Neuron (in vitro differentiated cells): ENCODE measurements at regions not wholly inside any gene's neighbourhood (a gene's known extent, or its start where the extent isn't known, plus 50 kb on each side); places are given as distances from the start of the nearest gene placed in this dataset.

Experiments used
- H2AFZ ChIP-seq: one replicate; pipeline ENCODE4 v1.6.1; 2013; ENCODE audit warnings: low read depth, mild to moderate bottlenecking, inconsistent platforms, low read length, moderate library complexity
- H3K27me3 ChIP-seq: one replicate; pipeline ENCODE4 v1.6.1; 2013; ENCODE audit warnings: low read length; ENCODE audit not compliant: insufficient read depth
- H3K36me3 ChIP-seq: one replicate; pipeline ENCODE4 v1.6.1; 2013; ENCODE audit warnings: low read length; ENCODE audit not compliant: insufficient read depth
- H3K4me1 ChIP-seq: one replicate; pipeline ENCODE4 v1.6.1; 2013; ENCODE audit warnings: low read length; ENCODE audit not compliant: insufficient read depth
- H3K4me3 ChIP-seq: 2 replicates; pipeline ENCODE4 v1.5.1; 2013; ENCODE audit warnings: mild to moderate bottlenecking, low read length, moderate library complexity
- H3K9me3 ChIP-seq: one replicate; pipeline ENCODE4 v1.6.1; 2013; ENCODE audit warnings: low read length

DNA sequence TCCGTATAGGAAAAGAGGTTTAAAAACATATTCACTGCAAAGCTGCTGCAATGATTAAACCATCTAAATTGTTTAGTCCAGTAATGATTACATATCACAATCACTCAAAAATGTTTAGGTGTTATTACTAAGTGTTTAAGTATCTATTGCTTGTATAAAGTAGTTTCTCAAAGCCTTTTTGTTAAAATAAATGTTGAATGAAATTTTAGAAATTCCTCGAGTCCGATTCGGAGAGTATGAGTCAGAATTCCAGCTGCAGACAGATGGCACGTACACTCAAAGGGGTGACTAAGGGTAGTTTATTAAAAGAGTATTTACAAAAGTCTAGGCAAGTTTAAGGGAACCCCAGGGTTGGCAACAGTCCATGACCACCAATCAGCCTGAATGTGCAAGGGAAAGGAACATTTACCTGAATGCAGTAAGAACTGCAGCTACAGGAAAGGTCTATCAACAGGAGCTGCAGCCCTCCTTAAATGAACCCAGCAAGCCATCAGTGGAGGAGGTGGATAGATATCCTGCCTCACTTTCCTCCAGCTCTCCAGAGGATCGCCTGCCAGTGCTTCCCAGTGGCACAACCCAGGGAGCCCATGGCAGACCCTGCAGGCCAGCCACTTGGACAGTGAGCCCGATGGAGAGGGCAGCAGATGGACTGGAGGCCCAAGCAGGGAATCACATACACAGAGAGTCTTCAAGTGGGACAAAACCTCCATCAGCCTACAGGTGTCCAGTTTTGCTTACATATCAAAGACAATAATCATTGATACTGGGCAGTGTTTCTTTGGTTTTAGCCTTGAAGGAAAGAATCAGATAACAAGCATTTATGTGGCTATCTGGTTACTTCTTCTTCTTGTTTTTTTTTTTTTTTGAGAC lies 92.1 kb upstream of the SLC44A3 start:
- Histone ChIP-seq H3K9me3 (no peaks in the 10 kb centered on the region), H3K4me3 (no peak overlapping the region), H2AFZ (no peak overlapping the region), H3K27me3 (no peaks in the 10 kb centered on the region), H3K36me3 (no peaks in the 10 kb centered on the region), H3K4me1 (no peaks in the 10 kb centered on the region)

DNA sequence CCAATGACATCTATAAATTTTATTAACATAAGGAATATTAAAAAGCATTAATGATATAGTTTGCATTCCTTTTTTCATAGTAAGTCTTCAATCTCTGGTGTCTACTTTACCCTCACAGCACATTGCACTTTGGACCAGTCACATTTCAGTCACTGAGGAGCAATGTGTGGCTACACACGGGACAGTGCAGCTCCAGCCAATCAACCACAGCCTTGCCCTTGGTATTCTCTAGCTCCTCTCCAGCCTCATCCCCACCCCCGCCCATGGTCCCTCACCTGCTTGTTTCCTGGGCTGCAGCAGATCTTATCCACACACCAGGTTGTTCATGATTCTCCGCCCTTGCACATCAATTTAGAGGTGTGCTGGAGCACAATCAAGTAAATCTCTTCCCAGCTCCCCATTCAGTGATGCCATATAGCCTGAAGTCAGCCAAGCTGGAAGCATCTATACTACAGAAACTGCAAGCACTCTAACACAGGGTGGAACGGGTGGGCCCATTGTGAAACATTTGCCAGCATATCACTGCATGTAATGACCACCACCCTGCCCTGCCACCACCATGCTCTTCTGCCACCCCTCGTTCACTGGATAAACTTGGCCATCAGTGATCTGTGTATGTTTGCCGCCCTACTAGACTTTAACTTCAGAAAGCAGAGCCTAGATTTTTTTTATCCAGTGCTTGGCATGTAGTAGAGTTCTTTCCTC lies 93.0 kb upstream of the SLC44A3 start:
- H3K4me3 ChIP-seq: no peak overlapping the region
- H3K36me3 ChIP-seq: no peaks in the 10 kb centered on the region
- no peaks in the 10 kb centered on the region for H3K4me1 ChIP-seq
- no peaks in the 10 kb centered on the region for H3K27me3 ChIP-seq
- no peak overlapping the region for H2AFZ ChIP-seq
- no peaks in the 10 kb centered on the region for H3K9me3 ChIP-seq

DNA sequence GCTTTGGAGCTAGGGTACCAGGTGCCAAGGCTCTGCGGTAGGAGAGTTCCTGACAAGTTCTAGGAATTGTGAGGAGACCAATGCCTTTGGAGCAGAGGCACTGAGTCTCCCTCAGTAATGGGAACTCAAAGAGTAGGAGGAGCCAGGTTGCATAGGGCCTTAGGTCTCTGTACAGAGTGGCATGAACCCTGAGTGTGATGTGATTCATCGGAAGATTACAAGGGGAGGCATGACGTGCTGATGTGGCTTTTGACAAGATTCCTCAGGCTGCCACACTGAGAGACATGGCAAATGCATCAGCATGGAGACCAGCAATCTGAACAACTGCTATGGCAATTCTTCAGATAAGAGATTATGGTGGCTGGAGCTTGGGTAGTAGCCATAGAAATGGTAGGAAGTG lies 94.6 kb upstream of the SLC44A3 start:
- H3K36me3 ChIP-seq: no peaks in the 10 kb centered on the region
- no peak overlapping the region for H3K4me3 ChIP-seq
- H3K27me3 ChIP-seq: no peaks in the 10 kb centered on the region
- H3K4me1 ChIP-seq: no peaks in the 10 kb centered on the region
- no peaks in the 10 kb centered on the region for H3K9me3 ChIP-seq
- no peak overlapping the region for H2AFZ ChIP-seq

DNA sequence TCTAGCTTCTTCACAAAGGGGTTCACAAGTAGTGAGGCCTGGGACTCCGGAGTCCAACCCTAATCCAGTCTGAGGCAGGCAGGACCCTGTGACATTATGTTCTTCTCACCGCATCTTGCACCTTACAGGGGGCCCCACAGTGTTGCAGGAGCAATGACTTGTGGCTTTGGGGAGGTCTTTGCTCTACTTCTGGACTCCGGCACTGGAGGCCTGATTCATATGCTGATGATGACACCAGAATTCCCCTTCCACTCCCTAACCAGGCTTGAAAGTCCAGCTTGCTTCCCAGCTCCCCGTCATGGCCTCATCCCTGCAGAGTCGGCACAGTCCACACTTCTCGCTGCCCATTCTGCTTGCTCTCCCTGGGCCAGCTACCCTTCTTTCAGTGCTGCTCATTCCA lies 96.3 kb upstream of the SLC44A3 start:
- Histone ChIP-seq H3K4me1 (no peaks in the 10 kb centered on the region), H2AFZ (no peak overlapping the region), H3K36me3 (no peaks in the 10 kb centered on the region), H3K27me3 (no peaks in the 10 kb centered on the region), H3K4me3 (no peak overlapping the region), H3K9me3 (no peaks in the 10 kb centered on the region)

DNA sequence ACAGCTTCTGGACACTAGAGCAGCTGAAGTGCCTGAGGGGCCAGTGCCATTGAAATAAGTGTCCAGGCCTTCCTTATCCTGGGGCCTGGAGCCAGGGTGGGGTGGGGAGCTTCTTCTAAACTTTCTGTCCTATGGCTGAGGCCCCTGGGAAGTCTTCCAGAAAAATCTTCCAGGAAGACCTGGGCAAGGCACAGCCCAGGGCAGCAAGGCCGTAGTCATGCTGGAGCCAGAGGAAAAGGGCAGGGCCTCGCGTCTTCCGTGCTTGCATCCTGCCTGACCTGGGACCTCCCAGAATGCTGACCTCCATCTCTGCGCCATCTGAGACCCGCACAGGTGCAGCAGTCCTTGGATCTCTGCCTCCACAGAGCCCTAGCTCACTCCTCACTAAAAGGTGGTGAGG lies 96.7 kb upstream of the SLC44A3 start:
- Histone ChIP-seq H3K4me1 (no peaks in the 10 kb centered on the region), H3K27me3 (no peaks in the 10 kb centered on the region), H3K9me3 (no peaks in the 10 kb centered on the region), H3K36me3 (no peaks in the 10 kb centered on the region), H3K4me3 (no peak overlapping the region), H2AFZ (no peak overlapping the region)

DNA sequence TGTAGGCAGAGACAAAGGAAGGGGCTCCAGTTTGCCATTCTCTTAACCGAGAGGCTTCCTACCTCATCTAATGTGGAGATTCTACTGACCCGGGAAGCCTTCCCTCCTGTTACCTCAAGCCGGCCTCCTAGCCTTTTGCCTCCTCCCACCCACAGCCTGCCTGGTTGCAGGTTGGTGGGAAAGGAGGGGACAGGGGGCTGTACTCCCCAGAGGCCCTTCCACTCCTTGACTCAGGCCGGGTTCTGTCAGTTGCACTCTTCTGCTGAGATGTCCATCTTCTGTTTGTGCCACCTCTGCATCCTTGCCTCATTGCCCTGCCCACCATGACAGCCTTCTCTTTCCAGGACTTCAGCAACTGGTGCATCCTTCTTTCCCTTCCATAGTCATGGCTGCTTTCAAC lies 98.0 kb upstream of the SLC44A3 start:
- Histone ChIP-seq H3K4me1 (no peaks in the 10 kb centered on the region), H3K9me3 (no peaks in the 10 kb centered on the region), H2AFZ (no peak overlapping the region)

DNA sequence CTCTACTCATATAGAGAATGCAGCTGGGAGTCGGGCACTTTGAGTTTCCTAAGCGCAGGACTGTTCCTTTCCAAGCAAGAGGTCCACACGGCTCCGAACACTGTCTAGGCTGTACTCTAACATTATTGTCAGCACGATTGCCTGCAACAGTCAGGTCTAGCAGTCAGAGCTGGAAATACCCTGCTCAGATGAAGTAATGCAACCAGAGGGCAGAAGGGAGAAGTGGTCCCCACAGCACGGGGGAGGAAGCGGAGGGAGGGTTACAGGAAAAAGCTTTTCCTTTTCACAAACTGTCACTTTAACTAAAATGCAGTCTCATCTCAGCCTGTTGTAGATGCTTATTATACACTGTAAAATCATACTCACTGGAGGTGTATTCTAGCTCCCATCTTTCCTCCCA lies 98.9 kb upstream of the SLC44A3 start:
- Histone ChIP-seq H3K4me1 (no peaks in the 10 kb centered on the region), H3K4me3 (no peak overlapping the region), H3K9me3 (no peaks in the 10 kb centered on the region), H3K27me3 (no peaks in the 10 kb centered on the region), H3K36me3 (no peaks in the 10 kb centered on the region), H2AFZ (no peak overlapping the region)

More for the DNA sequence above, 98.0 kb upstream of the SLC44A3 start:
- Histone ChIP-seq H3K36me3 (no peaks in the 10 kb centered on the region), H3K4me3 (no peak overlapping the region), H3K27me3 (no peaks in the 10 kb centered on the region)

DNA sequence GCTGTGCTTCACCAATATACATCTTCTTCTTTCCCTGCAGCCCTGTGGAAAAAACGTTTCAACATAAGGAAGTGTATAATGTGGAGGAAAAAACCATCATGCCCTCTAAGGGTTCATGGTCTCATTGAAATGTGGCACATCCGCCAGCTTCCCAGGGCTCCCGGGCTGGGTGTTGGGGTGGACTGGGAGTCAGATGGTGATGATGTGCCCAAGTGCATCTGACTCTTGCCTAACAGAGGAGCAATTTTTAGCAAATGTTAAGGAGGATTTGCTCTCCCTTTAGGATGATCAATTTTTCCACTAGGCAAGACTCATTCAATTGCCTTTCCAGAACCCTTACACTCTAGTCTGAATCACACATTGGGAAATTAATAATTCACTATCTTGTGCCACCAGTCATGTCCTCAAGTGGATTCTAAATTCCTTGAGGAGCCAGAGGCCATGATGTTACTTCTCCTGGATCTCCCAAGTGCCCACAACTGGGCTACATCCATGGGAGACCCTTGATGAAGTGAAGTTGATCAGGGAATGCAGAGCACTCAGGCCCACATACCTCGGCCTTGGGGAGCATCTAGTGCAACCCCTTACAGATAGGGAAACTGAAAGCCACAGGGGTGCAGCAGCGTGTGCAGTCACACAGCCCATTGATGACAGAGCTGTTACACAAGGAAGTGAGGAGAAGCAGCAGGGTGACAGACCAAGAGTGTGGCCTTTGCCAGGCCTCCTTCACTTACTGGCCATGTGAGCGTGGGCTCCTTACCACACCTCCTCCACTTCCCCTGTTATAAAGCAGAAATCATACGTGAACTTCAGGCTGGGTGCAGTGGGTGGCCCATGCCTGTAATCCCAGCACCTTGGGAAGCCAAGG lies 100.0 kb upstream of the SLC44A3 start:
- H3K4me3 ChIP-seq: no peak overlapping the region
- no peaks in the 10 kb centered on the region for H3K27me3 ChIP-seq
- H3K36me3 ChIP-seq: no peaks in the 10 kb centered on the region
- H3K4me1 ChIP-seq: no peaks in the 10 kb centered on the region
- no peak overlapping the region for H2AFZ ChIP-seq
- no peaks in the 10 kb centered on the region for H3K9me3 ChIP-seq

DNA sequence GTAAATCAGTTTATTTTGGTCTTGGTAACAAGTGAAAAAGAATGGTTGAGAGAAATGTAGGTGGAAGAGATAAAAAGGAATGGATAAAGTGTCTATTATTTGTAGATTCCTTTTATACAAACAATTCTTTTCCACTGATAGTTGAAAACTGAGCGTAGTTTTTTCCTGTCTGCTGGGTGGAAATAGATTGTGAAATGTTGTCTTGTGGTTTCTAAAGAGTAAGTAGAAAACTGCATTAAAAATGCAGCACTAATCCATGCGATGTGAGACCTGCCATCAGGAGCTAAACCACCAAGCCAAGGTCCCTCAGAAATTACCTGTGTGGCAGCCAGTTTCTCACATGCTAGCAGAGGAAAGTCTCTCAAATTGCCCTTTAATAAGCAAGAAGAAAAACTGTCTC lies 103.2 kb upstream of the SLC44A3 start:
- Histone ChIP-seq H3K9me3 (no peaks in the 10 kb centered on the region), H2AFZ (no peak overlapping the region), H3K36me3 (no peaks in the 10 kb centered on the region), H3K4me3 (no peak overlapping the region), H3K4me1 (no peaks in the 10 kb centered on the region), H3K27me3 (no peaks in the 10 kb centered on the region)

DNA sequence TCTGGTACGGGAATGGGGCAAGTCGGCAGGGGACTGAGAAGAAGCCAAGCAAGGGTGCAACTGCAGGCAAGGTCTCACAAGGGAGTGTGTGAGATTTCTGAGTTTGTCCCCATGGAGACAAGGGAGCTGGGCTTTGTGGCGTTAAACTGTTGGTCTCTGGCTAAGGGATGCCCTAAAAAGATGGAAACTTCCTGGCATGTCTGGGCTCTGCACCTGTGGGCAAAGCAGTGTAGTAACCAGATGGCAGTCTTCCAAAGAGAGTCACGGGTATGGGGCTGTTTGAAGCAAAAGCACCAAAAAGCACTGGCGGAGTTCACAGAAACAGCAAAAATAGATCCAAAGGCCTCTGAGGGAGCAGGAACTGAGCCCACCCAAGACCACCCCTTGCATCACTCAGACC lies 104.8 kb upstream of the SLC44A3 start:
- H2AFZ ChIP-seq: no peak overlapping the region
- no peaks in the 10 kb centered on the region for H3K4me1 ChIP-seq
- no peaks in the 10 kb centered on the region for H3K27me3 ChIP-seq
- no peaks in the 10 kb centered on the region for H3K36me3 ChIP-seq
- no peak overlapping the region for H3K4me3 ChIP-seq
- no peaks in the 10 kb centered on the region for H3K9me3 ChIP-seq

DNA sequence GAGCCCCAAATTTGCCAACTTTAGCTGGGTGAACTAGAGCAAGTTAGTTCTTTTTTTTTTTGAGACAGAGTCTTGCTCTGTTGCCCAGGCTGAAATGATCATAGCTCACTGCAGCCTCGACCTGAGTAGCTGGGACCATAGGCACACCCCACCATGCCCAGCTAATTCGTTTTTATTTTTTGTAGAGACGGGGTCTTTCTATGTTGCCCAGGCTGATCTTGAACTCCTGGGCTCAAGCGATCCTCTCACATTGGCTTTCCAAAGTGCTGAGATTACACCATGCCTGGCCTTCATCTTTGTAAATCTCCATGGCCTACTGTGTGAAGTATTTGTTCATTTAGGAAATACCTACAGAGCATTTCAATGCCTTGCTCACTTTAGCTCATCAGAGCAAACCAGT lies 105.6 kb upstream of the SLC44A3 start:
- H3K4me1 ChIP-seq: no peaks in the 10 kb centered on the region
- no peaks in the 10 kb centered on the region for H3K9me3 ChIP-seq
- H3K27me3 ChIP-seq: no peaks in the 10 kb centered on the region
- H2AFZ ChIP-seq: no peak overlapping the region
- H3K36me3 ChIP-seq: no peaks in the 10 kb centered on the region
- H3K4me3 ChIP-seq: no peak overlapping the region

DNA sequence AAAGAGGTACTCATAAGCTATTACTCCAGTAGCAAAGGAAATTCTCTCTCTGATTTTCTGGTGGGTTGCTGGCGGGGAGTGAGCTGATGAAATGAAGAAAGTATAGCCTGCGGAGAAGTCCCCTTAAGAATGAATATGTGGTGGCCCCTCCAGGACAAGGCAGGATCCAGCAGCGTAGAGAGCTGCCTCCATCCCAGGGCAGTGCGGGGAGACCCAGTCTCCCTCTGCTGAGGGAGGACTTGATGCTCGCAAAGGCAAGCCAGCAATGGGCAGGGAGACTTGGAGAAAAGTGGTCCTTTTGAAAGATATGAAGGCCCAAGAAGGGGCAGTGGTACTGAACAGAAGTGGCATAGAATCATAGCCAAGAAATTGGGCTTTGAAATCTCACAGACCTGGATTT lies 106.0 kb upstream of the SLC44A3 start:
- Histone ChIP-seq H3K27me3 (no peaks in the 10 kb centered on the region), H3K4me1 (no peaks in the 10 kb centered on the region), H3K4me3 (no peak overlapping the region)

More for the DNA sequence above, 106.0 kb upstream of the SLC44A3 start:
- Histone ChIP-seq H3K9me3 (no peaks in the 10 kb centered on the region), H2AFZ (no peak overlapping the region), H3K36me3 (no peaks in the 10 kb centered on the region)
